HEK293T (cell line): ENCODE measurements at regions not wholly inside any gene's neighbourhood (a gene's known extent, or its start where the extent isn't known, plus 50 kb on each side); places are given as distances from the start of the nearest gene placed in this dataset.

Source experiments
- ARNT ChIP-seq: fragments of 450-650 bp; IDR thresholded peaks from 2 replicates; pipeline ENCODE4 v1.6.1; 2017; ENCODE audit warnings: mild to moderate bottlenecking
- BHLHE40 ChIP-seq: fragments of 450-650 bp; IDR thresholded peaks from 2 replicates; pipeline ENCODE4 v1.6.1; 2016; ENCODE audit warnings: mild to moderate bottlenecking, moderate library complexity, borderline replicate concordance
- ELF4 ChIP-seq: fragments of 450-650 bp; IDR thresholded peaks from 2 replicates; pipeline ENCODE4 v1.6.1; 2017; ENCODE audit warnings: antibody characterized with exemption
- FOXA1 ChIP-seq: fragments of 450-650 bp; IDR thresholded peaks from 2 replicates; pipeline ENCODE4 v1.6.1; 2016; ENCODE audit warnings: mild to moderate bottlenecking
- FOXK2 ChIP-seq: fragments of 450-650 bp; IDR thresholded peaks from 2 replicates; pipeline ENCODE4 v1.6.1; 2016; ENCODE audit warnings: mild to moderate bottlenecking
- FOXM1 ChIP-seq: fragments of 450-650 bp; IDR thresholded peaks from 2 replicates; pipeline ENCODE4 v1.6.1; 2017; ENCODE audit warnings: mild to moderate bottlenecking, borderline replicate concordance
- HDGF ChIP-seq: fragments of 450-650 bp; IDR thresholded peaks from 2 replicates; pipeline ENCODE4 v1.6.1; 2017; ENCODE audit warnings: antibody characterized with exemption, borderline replicate concordance
- LEF1 ChIP-seq: fragments of 450-650 bp; IDR thresholded peaks from 2 replicates; pipeline ENCODE4 v1.6.1; 2017; ENCODE audit warnings: mild to moderate bottlenecking, borderline replicate concordance
- NFRKB ChIP-seq: fragments of 450-650 bp; IDR thresholded peaks from 2 replicates; pipeline ENCODE4 v1.6.1; 2016; ENCODE audit warnings: mild to moderate bottlenecking, moderate library complexity
- SP1 ChIP-seq: fragments of 450-650 bp; IDR thresholded peaks from 2 replicates; pipeline ENCODE4 v1.6.1; 2017
- SUZ12 ChIP-seq: fragments of 450-650 bp; IDR thresholded peaks from 2 replicates; pipeline ENCODE4 v1.6.1; 2016; ENCODE audit warnings: mild to moderate bottlenecking

- TF ChIP-seq FOXM1 (no peak), BHLHE40 (no peak), ARNT (no peak), FOXA1 (no peak), SUZ12 (no peak), NFRKB (no peak), SP1 (no peak), LEF1 (no peak), HDGF (no peak), ELF4 (no peak), FOXK2 (no peak)
These were observed 654.5 kb downstream of the RNF144A start for GRCh38 chr2:7571701-7572100.
